Endothelial cell (in vitro differentiated cells): ENCODE measurements at regions not wholly inside any gene's neighbourhood (a gene's known extent, or its start where the extent isn't known, plus 50 kb on each side); places are given as distances from the start of the nearest gene placed in this dataset.

Source experiments
- DNase-seq: peaks from one replicate; pipeline ENCODE4 v3.0.0; 2021; ENCODE audit warnings: low spot score
- H3K27ac Mint-ChIP-seq: one replicate; pipeline ENCODE4 v1.8.0; 2021; ENCODE audit warnings: mixed read lengths, inconsistent platforms; ENCODE audit not compliant: unreplicated experiment
- H3K27me3 Mint-ChIP-seq: one replicate; pipeline ENCODE4 v1.8.0; 2021; ENCODE audit warnings: mild to moderate bottlenecking, moderate library complexity, mixed read lengths, inconsistent platforms; ENCODE audit not compliant: unreplicated experiment
- H3K36me3 Mint-ChIP-seq: one replicate; pipeline ENCODE4 v1.8.0; 2021; ENCODE audit warnings: mild to moderate bottlenecking, low read depth, mixed read lengths, inconsistent platforms; ENCODE audit not compliant: unreplicated experiment
- H3K4me1 Mint-ChIP-seq: one replicate; pipeline ENCODE4 v1.8.0; 2021; ENCODE audit warnings: mild to moderate bottlenecking, mixed read lengths, inconsistent platforms; ENCODE audit not compliant: unreplicated experiment
- H3K4me3 Mint-ChIP-seq: one replicate; pipeline ENCODE4 v1.8.0; 2021; ENCODE audit warnings: mild to moderate bottlenecking, mixed read lengths, inconsistent platforms; ENCODE audit not compliant: unreplicated experiment
- H3K9me3 Mint-ChIP-seq: one replicate; pipeline ENCODE4 v1.8.0; 2021; ENCODE audit warnings: mixed read lengths, inconsistent platforms; ENCODE audit not compliant: unreplicated experiment
- TF ChIP-seq, protein P1 (sequence below): fragments of 200-600 bp; sonication (generic); IDR thresholded peaks from one replicate; pipeline ENCODE4 v1.5.0; 2021; ENCODE audit warnings: antibody characterized with exemption; ENCODE audit not compliant: unreplicated experiment

DNA sequence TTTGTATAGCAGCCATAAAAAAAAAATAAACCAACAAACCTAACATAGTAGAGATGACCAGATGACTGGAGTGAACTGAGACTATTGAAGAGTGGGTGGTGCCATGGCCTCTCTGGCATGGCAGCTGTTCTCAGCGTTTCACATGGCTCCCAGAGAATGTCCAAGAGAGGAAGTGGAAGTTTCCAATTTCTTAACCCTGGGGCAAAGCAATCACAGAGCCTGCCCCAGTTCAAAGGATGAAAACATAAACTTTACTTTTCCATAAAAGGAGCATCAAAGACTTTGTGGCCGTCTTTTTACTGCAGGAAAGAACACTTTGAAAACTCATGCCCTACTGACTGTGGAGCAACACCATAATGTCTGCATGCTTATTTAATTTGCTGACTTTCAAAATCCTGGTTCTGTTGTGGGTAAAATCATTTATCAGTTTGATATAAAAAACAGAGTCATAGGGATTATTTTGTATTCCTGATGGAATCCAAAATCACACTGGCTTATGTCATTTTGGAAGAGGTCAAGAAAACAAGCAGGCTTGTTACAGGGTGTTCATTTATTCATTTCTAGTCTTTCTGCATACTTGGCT, 165.4 kb downstream of the SLC35B3 start:
- TF ChIP-seq, protein P1, sequence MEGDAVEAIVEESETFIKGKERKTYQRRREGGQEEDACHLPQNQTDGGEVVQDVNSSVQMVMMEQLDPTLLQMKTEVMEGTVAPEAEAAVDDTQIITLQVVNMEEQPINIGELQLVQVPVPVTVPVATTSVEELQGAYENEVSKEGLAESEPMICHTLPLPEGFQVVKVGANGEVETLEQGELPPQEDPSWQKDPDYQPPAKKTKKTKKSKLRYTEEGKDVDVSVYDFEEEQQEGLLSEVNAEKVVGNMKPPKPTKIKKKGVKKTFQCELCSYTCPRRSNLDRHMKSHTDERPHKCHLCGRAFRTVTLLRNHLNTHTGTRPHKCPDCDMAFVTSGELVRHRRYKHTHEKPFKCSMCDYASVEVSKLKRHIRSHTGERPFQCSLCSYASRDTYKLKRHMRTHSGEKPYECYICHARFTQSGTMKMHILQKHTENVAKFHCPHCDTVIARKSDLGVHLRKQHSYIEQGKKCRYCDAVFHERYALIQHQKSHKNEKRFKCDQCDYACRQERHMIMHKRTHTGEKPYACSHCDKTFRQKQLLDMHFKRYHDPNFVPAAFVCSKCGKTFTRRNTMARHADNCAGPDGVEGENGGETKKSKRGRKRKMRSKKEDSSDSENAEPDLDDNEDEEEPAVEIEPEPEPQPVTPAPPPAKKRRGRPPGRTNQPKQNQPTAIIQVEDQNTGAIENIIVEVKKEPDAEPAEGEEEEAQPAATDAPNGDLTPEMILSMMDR: no peak
- Mint-ChIP-seq H3K27me3 (peaks cover 1% of the 10 kb centered on the region), H3K36me3 (no peaks in the 10 kb centered on the region), H3K27ac (no peak overlapping the region), H3K9me3 (no peaks in the 10 kb centered on the region), H3K4me1 (no peaks in the 10 kb centered on the region), H3K4me3 (no peak overlapping the region)
- DNase-seq: no peak

DNA sequence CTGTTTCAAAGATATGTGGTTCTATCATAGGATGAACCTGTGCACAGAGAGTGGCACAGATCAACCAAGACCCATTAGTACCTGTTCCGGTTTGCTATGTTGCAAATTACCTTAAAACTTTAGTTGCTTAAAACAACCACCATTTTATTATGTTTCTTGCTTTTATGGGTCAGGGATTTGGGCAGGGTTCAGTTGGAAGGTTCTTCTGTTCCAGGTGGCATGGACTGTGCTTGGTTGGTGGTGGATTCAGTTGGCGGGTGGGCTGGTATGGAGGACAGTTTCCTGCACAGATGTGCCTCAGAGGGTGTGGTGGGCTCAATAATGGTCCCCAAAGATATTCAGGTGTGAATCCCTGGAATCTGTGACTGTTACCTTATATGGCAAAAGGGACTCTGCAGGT, 166.3 kb downstream of the SLC35B3 start:
- Mint-ChIP-seq H3K27ac (no peak overlapping the region), H3K4me1 (no peaks in the 10 kb centered on the region), H3K36me3 (no peaks in the 10 kb centered on the region), H3K9me3 (no peaks in the 10 kb centered on the region), H3K4me3 (no peak overlapping the region), H3K27me3 (peaks cover 1% of the 10 kb centered on the region)
- TF ChIP-seq, protein P1: no peak
- no peak for DNase-seq

DNA sequence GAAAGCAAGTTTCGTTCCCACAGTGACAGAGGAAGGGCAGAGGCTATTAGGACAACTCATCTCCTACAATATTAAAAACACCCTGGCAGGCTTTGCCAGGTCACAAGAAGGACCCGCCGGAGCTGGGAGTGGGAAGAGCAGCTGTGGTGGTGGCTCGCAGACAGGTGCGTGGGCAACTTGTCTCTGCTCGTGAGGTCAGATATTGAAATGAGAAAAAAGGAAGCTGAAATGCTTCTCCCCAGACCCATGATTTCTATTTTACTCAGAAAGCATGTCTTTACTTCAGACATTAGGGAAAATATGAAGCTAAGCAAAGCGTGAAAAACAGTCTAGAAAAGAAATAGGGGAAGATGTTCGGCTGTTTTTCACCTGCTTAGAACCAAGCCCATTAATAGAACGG, 166.3 kb upstream of the EEF1E1 start:
- DNase-seq: no peak
- Mint-ChIP-seq H3K27me3 (peaks cover 1% of the 10 kb centered on the region), H3K36me3 (no peaks in the 10 kb centered on the region), H3K27ac (no peak overlapping the region), H3K4me3 (no peak overlapping the region), H3K9me3 (no peaks in the 10 kb centered on the region), H3K4me1 (no peaks in the 10 kb centered on the region)
- TF ChIP-seq, protein P1: no peak

DNA sequence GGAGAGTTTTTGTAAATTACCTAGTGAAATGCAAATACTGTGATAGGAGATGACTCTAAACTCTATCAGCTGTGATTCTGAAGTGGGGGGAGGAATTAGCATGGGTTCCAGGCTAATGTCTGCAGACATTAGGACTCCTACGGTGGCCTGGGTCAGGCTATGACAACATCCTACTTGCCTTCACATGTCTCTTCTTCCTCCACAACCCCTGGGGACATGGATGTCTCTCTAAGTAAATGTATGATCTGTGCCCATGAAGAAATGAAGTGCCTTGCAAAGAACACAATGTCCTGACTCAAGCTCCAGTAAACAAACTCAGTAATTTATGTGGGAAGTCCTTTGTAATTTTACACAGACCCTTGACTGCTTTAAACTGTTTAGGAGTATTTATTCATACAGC, 165.8 kb upstream of the EEF1E1 start:
- H3K4me1 Mint-ChIP-seq: no peaks in the 10 kb centered on the region
- no peaks in the 10 kb centered on the region for H3K36me3 Mint-ChIP-seq
- TF ChIP-seq, protein P1: no peak
- H3K4me3 Mint-ChIP-seq: no peak overlapping the region
- no peaks in the 10 kb centered on the region for H3K9me3 Mint-ChIP-seq
- no peak for DNase-seq
- H3K27ac Mint-ChIP-seq: no peak overlapping the region
- H3K27me3 Mint-ChIP-seq: peaks cover 1% of the 10 kb centered on the region

DNA sequence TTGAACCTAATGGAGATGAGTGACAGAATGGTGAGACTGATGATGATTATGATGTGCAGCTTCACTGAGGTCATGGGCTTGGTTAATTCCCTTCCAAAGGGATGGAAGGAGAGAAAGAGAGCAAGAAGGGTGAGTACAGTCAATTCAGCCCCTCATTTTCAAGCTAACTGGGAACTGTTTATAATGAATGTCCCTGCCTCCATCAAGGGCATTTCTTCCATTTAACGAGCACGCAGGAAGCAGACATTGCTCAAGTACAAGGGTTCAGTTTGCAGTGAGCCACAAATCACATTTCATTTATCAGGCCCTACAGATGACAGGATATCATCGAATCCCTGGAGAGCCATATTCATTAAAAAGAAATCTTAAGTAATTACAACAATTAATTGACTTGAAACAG, 158.3 kb upstream of the EEF1E1 start:
- Mint-ChIP-seq H3K27me3 (peaks cover under 1% of the 10 kb centered on the region), H3K36me3 (no peaks in the 10 kb centered on the region), H3K4me1 (no peaks in the 10 kb centered on the region), H3K27ac (no peak overlapping the region), H3K9me3 (no peaks in the 10 kb centered on the region), H3K4me3 (no peak overlapping the region)
- TF ChIP-seq, protein P1: no peak
- DNase-seq: no peak
